Endothelial cell of umbilical vein (primary cell): ENCODE measurements at regions not wholly inside any gene's neighbourhood (a gene's known extent, or its start where the extent isn't known, plus 50 kb on each side); places are given as distances from the start of the nearest gene placed in this dataset.

ENCODE experiments used
- BruUV-seq: library from RNA; stranded (reverse); fragments of 400-500 nt; replicated peaks from 2 replicates; lab custom pipeline; 2021; lab: Mats Ljungman, UMichigan
- CTCF ChIA-PET: fragments of 300-600, 350-600 bp; sonication (Branson Sonifier 250); formaldehyde crosslinking; loops from one replicate; lab custom pipeline; 2021; ENCODE audit warnings: antibody characterized with exemption, inconsistent platforms; lab: Charles Lee
- POLR2A ChIA-PET: fragments of 300-600, 350-600 bp; sonication (Branson Sonifier 250); formaldehyde crosslinking; loops from one replicate; lab custom pipeline; 2021; ENCODE audit warnings: antibody characterized with exemption, inconsistent platforms; lab: Charles Lee
- DNase-seq: peaks from one replicate; pipeline ENCODE4 v3.0.0-alpha.2; 2011; ENCODE audit warnings: low read depth, low spot score
- FAIRE-seq: peaks from 2 replicates; lab custom pipeline; 2011; peaks lifted over from hg19 to GRCh38; lab: Jason Lieb, UNC
- H2AFZ ChIP-seq: 2 replicates; pipeline ENCODE4 v1.6.0; 2012; ENCODE audit warnings: low read depth, low read length, control low read depth, inconsistent platforms
- H3K27ac ChIP-seq: 2 replicates; pipeline ENCODE4 v1.5.1; 2011; ENCODE audit warnings: low read depth, mild to moderate bottlenecking, control low read depth, low read length, moderate library complexity; ENCODE audit not compliant: insufficient read depth
- H3K27me3 ChIP-seq, 2 experiments: 2 replicates each; pipeline versions ENCODE4 v1.6.0 to v1.6.1; 2011; ENCODE audit warnings: low read length in 2 of 2, mixed read lengths in 1 of 2; ENCODE audit not compliant: control insufficient read depth in 2 of 2, insufficient read depth in 2 of 2
- H3K36me3 ChIP-seq, 2 experiments: 2 replicates in 1 of 2; 3 replicates in 1 of 2; pipeline ENCODE4 v1.5.1; 2011; ENCODE audit warnings: low read length in 2 of 2, mild to moderate bottlenecking in 1 of 2, moderate library complexity in 1 of 2; ENCODE audit not compliant: control insufficient read depth in 2 of 2, insufficient read depth in 2 of 2; ENCODE audit errors: extremely low read depth in 1 of 2
- H3K4me1 ChIP-seq: 3 replicates; pipeline ENCODE4 v1.5.1; 2011; ENCODE audit warnings: mild to moderate bottlenecking, low read length; ENCODE audit not compliant: control insufficient read depth, insufficient read depth; ENCODE audit errors: extremely low read depth
- H3K4me2 ChIP-seq: 2 replicates; pipeline ENCODE4 v1.6.1; 2011; ENCODE audit warnings: low read length, control low read depth, mixed read lengths; ENCODE audit not compliant: insufficient read depth
- H3K4me3 ChIP-seq, 3 experiments: fragments of 200-600 bp in 1 of 3; sonication (generic), shearing (Covaris generic) in 1 of 3; replicated peaks in 1 of 3; 2 replicates each; pipeline ENCODE4 v1.5.1; 2011 to 2016; ENCODE audit warnings: control low read depth in 3 of 3, low read length in 3 of 3, mild to moderate bottlenecking in 2 of 3, inconsistent platforms in 1 of 3, low read depth in 1 of 3, moderate library complexity in 1 of 3; ENCODE audit not compliant: insufficient read depth in 1 of 3
- H3K79me2 ChIP-seq: 2 replicates; pipeline ENCODE4 v1.6.0; 2012; ENCODE audit warnings: low read length, inconsistent platforms; ENCODE audit not compliant: control insufficient read depth, insufficient read depth
- H3K9ac ChIP-seq: replicated peaks from 2 replicates; pipeline ENCODE3; 2011; ENCODE audit warnings: low read length, control low read depth; ENCODE audit not compliant: insufficient read depth; ENCODE audit errors: extremely low read depth
- H3K9me1 ChIP-seq: replicated peaks from 3 replicates; pipeline ENCODE4 v1.6.0; 2011; ENCODE audit warnings: mild to moderate bottlenecking, low read length; ENCODE audit not compliant: control insufficient read depth, insufficient read depth; ENCODE audit errors: extremely low read depth
- H3K9me3 ChIP-seq: replicated peaks from 2 replicates; pipeline ENCODE4 v1.5.1; 2012; ENCODE audit warnings: low read length, inconsistent platforms; ENCODE audit not compliant: control insufficient read depth, insufficient read depth
- H4K20me1 ChIP-seq: replicated peaks from 2 replicates; pipeline ENCODE3; 2011; ENCODE audit warnings: mild to moderate bottlenecking, low read length; ENCODE audit not compliant: control insufficient read depth, insufficient read depth; ENCODE audit errors: extremely low read depth
- EZH2 ChIP-seq: IDR thresholded peaks from 2 replicates; pipeline ENCODE4 v1.6.1; 2012; ENCODE audit warnings: borderline replicate concordance, low read depth, mild to moderate bottlenecking, moderate library complexity, low read length, inconsistent platforms; ENCODE audit not compliant: severe bottlenecking
- FOS ChIP-seq: IDR thresholded peaks from 2 replicates; pipeline ENCODE4 v1.6.1; 2011; ENCODE audit warnings: mild to moderate bottlenecking, low read length, moderate library complexity, borderline replicate concordance; ENCODE audit not compliant: insufficient read depth
- GATA2 ChIP-seq: IDR thresholded peaks from 2 replicates; pipeline ENCODE4 v1.7.0; 2011; ENCODE audit warnings: low read depth, mild to moderate bottlenecking, moderate library complexity, mixed read lengths, low read length; ENCODE audit not compliant: insufficient read length, insufficient read depth
- JUN ChIP-seq: IDR thresholded peaks from 2 replicates; pipeline ENCODE4 v1.6.1; 2011; ENCODE audit warnings: borderline replicate concordance, low read depth; ENCODE audit not compliant: insufficient read length, insufficient read depth
- MAX ChIP-seq: IDR thresholded peaks from 2 replicates; pipeline ENCODE4 v1.6.1; 2011; ENCODE audit not compliant: insufficient read depth, insufficient read length
- MYC ChIP-seq: IDR thresholded peaks from one replicate; pipeline ENCODE4 v1.6.1; 2011; ENCODE audit warnings: mild to moderate bottlenecking, low read depth, low read length
- POLR2A ChIP-seq: IDR thresholded peaks from 2 replicates; pipeline ENCODE4 v1.6.1; 2012; ENCODE audit warnings: low read depth, mild to moderate bottlenecking, control low read depth, low read length
- POLR2AphosphoS5 ChIP-seq: IDR thresholded peaks from 2 replicates; pipeline ENCODE4 v1.6.1; 2012; ENCODE audit warnings: low read depth, mild to moderate bottlenecking, control low read depth, low read length, moderate library complexity; ENCODE audit not compliant: insufficient read depth
- dilution Hi-C: fragments of 300-500 bp; cut with MboI; formaldehyde crosslinking; loops from one replicate; pipeline ENCODE4 v1.15.0; 2019; ENCODE audit warnings: low sequenced_read_pairs; ENCODE audit not compliant: extremely low pct_ligation_motif_present
- intact Hi-C: fragments of 100-400 bp; cut with micrococcal nuclease; formaldehyde crosslinking; loops from one replicate; pipeline ENCODE4 v1.10.0; 2022
- TF ChIP-seq, protein P1 (sequence below), 2 donors: IDR thresholded peaks; 1 replicate in 1 of 2; 2 replicates in 1 of 2; pipeline ENCODE4 v1.5.1; 2011; ENCODE audit warnings: low read length in 2 of 2, mild to moderate bottlenecking in 2 of 2, moderate library complexity in 2 of 2, control low read depth in 1 of 2, inconsistent platforms in 1 of 2, low read depth in 1 of 2; ENCODE audit not compliant: insufficient read depth in 1 of 2; ENCODE audit errors: extremely low read depth in 1 of 2

DNA sequence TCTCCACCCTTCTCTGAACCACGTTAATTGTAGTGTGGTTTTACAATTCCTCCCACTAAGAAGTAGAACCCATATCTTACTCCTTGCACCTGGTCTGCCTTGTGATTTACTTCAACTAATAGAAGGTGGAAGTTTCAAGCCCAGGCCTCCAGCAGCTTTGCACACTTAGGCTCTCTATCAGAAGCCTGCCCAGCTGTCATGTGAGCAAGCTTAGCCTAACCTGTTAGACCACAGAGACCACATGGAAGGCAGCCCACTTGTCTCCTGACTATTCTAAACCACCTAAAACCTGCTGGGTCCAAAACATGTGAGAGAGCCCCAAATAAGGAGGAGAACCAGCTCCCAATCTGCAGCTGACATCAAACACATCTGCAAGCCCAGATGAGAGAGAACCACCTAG lies 127.6 kb upstream of the BTBD3 start:
- Histone ChIP-seq H3K4me3 (no peak overlapping the region), H3K9me1 (no peaks in the 10 kb centered on the region), H3K9me3 (no peaks in the 10 kb centered on the region), H3K4me2 (no peak overlapping the region), H4K20me1 (no peaks in the 10 kb centered on the region), H3K79me2 (no peaks in the 10 kb centered on the region), H3K9ac (no peak overlapping the region), H3K4me1 (no peaks in the 10 kb centered on the region), H2AFZ (no peak overlapping the region), H3K27me3 (no peaks in the 10 kb centered on the region), H3K27ac (no peak overlapping the region), H3K36me3 (no peaks in the 10 kb centered on the region)
- dilution Hi-C loops, result no loop called here
- ChIA-PET POLR2A (interaction anchor here (0.6 kb wide), 1 partner anchor 1484 kb away, joined by 5 read pairs; no protein-coding TSS in a partner anchor), CTCF (interaction anchor here (0.6 kb wide), 1 partner anchor 35 kb away, joined by 3 read pairs; no protein-coding TSS in a partner anchor)
- no TSS peak for BruUV-seq
- TF ChIP-seq GATA2 (no peak), MAX (no peak), FOS (no peak), EZH2 (no peak), MYC (no peak), JUN (no peak), POLR2AphosphoS5 (no peak), POLR2A (no peak)
- TF ChIP-seq, protein P1, sequence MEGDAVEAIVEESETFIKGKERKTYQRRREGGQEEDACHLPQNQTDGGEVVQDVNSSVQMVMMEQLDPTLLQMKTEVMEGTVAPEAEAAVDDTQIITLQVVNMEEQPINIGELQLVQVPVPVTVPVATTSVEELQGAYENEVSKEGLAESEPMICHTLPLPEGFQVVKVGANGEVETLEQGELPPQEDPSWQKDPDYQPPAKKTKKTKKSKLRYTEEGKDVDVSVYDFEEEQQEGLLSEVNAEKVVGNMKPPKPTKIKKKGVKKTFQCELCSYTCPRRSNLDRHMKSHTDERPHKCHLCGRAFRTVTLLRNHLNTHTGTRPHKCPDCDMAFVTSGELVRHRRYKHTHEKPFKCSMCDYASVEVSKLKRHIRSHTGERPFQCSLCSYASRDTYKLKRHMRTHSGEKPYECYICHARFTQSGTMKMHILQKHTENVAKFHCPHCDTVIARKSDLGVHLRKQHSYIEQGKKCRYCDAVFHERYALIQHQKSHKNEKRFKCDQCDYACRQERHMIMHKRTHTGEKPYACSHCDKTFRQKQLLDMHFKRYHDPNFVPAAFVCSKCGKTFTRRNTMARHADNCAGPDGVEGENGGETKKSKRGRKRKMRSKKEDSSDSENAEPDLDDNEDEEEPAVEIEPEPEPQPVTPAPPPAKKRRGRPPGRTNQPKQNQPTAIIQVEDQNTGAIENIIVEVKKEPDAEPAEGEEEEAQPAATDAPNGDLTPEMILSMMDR (IDR thresholded peaks at IDR 0.05; ENCODE audit: extremely low read depth in 1 of 2, insufficient read depth in 1 of 2, low read depth in 1 of 2, low read length in 2 of 2), result no peak
- FAIRE-seq (no peak), DNase-seq (no peak)
- intact Hi-C loops, result no loop called here
